Left cardiac atrium (tissue), 4 donors: ENCODE measurements at regions not wholly inside any gene's neighbourhood (a gene's known extent, or its start where the extent isn't known, plus 50 kb on each side); places are given as distances from the start of the nearest gene placed in this dataset.
"Not testable (repeated sequence)": the region's sequence is repeated elsewhere in the genome, so short reads cannot be mapped to it uniquely, and the experiment has no call there.

Experiments
- ATAC-seq, 2 donors: fragments of 200-7000 bp; cut with Tn5 transposase; one replicate each; pipeline ENCODE4 v1.9.1; 2020; ENCODE audit warnings: mild to moderate bottlenecking in 2 of 2, moderate library complexity in 2 of 2
- DNase-seq: peaks from one replicate; pipeline ENCODE4 v3.0.0-alpha.2; 2020
- intact Hi-C, 2 donors: fragments of 100-400 bp; cut with DNase I; formaldehyde crosslinking; loops; one replicate each; pipeline versions ENCODE4 v1.14.1 to v1.15.1; 2022 to 2023
- donor health status: DM: no; HTN: yes; CAD: no.
- donor health status: DM: no; HTN: yes; CAD: no; lungs with severe emphysema.
- donor health status: DM: yes; HTN: yes; CAD: no.
- donor health status: Dilated cardiomyopathy.

DNA sequence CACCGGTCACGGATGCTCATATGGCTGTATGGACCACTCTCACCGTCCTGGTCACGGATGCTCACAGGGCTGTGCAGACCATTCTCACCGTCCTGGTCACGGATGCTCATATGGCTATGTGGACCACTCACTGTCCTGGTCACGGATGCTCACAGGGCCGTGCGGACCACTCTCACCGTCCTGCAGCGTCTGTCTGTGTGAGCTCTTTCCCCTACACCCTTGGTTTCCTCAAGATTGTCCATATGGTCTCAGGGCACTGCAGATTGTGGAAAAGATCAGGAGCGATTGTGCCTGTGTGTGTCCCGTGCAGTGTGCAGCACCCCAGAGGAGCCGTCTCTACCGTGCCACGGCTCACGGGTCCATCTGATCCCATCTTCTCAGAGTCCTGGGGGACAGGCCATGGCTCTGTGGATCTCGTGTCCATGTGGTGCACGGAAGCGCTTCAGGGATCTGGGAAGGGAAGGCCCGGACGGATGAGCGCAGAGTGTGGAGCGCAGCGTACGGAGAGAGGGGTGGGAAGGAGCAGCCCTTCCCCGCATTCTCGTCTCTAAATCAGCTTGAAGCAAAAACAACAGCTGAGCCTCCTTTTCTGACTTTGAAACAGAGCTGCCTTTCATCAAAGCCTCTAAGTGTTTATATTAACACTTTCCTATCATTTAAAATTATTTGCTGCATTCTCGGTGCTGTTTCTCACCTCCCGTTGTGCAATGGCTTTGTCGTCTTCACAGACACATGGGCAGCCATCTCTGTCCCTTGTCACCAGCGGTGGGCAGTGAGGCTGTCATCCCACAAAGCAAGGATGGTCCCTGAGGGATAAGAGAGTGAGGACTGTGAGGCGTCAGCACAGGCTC lies 208.0 kb downstream of the BANP start:
- not testable (repeated sequence) for DNase-seq, ATAC-seq

DNA sequence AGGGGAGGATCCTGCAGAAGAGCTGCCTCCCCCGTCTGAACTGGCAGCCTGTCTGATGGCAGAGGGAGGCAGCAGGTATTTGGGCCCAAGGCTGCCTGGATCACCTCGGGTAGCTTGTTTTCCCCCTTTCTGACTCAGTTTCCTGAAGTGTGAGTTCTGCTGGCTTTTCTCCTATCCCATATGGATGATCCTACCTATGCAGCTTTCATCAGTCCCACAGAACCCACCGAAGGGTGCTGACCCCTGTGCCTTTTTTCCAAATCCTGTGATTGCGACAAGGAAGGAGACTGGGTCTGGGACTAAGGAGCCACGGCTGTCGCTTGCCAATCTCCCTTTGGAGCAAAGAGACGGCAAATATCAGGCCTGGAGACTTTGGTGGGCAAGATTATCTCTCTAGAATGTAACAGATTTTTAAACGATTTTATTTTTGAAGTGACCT lies 208.7 kb downstream of the BANP start:
- DNase-seq = not testable (repeated sequence)

More for the DNA sequence above, 208.0 kb downstream of the BANP start:
- intact Hi-C loops = not testable (repeated sequence)

DNA sequence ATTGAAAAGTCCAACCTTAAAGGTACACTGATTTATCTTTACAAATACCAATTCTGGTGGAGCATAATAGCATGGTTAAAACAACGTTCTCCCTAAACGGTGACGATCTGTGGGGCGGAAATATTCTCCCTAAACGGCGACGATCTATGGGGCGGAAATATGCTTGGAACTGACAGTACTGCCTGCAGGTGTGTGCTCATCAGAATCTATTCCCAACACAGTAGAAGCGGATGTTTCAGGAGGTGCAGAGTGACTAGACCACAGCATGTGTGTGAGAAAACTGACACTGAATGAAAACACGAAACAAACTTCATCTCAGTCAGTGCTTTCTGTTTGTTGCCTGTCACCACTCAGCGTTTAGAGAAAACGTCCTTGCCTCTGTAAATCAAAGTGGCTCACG lies 210.0 kb downstream of the BANP start:
- DNase-seq, ATAC-seq, intact Hi-C loops: not testable (repeated sequence)

More for the DNA sequence above, 208.7 kb downstream of the BANP start:
- ATAC-seq, intact Hi-C loops: not testable (repeated sequence)

DNA sequence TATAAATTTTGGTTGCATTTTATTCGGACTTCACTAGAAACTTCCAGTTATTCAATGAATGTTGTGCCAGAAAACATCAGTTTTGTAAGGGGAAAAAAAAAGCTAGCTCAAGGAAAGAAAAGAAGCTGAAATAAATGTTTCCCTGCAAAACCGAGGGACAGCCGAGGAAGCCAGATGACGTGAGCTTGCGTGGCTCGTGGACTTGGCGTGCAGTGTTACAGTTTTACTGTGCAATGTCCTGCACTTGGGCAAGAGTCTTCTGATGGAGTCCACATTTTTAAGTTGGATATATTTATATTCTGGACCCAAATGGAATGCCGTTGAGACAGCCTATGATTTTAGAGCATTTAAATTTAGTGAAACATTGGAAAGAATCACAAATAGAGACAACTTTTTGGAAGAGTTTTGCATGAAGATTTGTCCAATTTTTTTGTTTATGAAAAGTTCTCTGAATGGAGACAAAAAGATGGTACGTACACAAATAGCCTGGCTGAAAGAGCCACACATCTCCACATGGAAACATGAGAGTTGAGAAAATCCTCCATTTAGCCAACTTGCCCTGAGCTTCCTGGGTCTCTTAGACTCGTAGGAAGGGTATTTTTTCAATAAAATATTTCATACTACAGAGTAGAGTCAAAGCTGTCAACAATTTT lies 210.5 kb downstream of the BANP start:
- DNase-seq, intact Hi-C loops: not testable (repeated sequence)
- peak in 1 of 2 donors; percentile 40 for ATAC-seq

DNA sequence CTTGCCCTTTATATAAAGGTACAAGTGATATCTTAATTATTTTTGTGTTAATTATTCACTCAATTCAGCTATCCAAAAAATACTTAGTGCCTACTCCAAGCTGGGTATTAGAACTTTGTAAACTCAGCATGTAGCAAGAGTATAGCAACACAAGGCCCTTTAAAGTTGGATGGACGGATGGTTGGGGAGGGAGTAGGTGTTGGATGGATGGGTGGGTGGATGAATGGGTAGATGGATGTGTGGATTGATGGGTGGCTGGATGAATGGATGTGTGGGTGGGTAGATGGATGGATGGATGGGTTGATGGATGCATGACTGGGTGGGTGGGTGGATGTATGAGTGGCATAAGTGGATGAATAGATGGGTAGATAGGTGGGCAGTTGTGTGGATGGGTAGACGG lies 211.5 kb downstream of the BANP start:
- ATAC-seq, intact Hi-C loops, DNase-seq: not testable (repeated sequence)

DNA sequence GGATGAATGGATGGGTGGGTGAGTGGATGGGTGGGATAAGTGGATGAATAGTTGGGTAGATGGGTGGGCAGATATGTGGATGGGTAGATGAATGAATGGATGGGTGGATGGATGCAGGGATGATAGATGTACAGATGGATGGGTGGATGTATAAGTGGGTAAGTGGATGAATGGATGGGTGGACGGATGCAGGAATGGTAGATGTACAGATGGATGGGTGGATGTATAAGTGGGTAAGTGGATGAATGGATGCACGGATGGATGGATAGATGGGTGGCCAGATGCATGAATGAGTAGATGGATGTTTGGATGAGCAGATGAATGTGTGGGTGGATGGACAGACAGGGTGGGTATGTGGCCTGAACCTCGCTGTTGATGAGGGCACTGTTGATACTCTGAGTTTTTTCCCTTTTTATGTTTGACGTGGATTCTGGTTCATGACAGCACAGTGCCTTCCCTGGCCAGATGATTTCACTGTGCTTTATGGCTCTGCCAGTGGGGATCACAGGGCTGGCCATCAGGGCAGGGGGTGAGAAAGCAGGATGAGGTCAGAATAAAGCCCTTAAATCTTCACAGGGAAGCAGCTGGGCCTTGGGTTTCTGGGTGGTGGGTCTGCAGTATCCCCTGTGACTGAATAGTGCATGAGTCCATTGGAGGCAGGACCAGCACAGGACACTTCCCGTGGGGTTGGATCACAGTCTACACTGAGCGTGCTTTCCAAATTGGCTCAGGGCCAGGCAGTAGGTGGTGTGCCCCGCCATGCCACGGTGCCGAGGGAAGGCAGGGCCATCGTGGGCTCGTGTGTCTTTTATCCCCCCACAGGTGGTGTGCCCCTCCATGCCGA lies 213.2 kb downstream of the BANP start:
- not testable (repeated sequence) for DNase-seq, ATAC-seq

DNA sequence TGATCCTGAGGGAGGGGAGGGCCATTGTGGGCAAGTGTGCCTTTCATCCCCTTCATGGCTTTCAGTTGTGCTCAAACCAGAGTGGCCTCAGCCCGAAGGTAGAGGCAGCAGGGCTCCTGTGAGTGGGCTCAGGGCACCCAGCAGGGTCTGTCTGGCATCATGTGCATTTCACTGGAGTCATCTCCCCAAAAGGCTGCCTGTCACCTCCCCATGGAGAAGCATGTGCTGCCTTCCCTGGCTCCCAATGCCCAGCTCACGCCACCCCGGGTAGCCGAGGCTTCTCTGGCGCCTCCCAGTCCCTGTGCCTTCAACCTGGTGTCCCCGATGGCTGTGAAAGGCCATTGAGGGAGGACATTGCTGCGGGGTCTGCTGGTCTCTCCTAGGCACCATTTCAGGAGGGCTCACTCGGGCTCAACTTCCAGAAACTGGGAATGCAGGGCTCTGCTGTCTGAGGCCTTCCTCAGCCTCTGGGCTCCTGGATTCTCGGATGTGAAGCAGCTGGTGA lies 213.9 kb downstream of the BANP start:
- DNase-seq, ATAC-seq, intact Hi-C loops: not testable (repeated sequence)

More for the DNA sequence above, 213.2 kb downstream of the BANP start:
- intact Hi-C loops = not testable (repeated sequence)

DNA sequence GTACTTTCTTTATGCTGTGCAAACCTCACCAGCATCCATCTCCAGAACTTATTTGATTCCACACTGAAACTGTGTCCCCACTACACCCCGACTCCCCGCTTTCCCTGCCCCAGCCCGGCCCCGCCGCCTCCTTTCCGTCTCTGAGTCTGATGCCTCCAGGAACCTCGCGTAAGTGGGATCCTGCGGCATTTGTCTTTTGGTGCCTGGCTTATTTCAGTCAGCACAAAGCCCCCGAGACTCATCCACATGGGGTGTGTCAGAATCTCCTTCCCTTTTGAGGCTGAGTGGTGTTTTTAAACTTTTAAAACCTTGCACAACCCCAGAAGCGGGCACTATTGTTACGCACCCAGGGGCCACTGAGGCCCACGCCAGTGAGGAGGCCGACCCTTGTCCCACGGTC lies 214.4 kb downstream of the BANP start:
- ATAC-seq = peak in 1 of 2 donors; percentile 17
- DNase-seq, intact Hi-C loops: not testable (repeated sequence)

DNA sequence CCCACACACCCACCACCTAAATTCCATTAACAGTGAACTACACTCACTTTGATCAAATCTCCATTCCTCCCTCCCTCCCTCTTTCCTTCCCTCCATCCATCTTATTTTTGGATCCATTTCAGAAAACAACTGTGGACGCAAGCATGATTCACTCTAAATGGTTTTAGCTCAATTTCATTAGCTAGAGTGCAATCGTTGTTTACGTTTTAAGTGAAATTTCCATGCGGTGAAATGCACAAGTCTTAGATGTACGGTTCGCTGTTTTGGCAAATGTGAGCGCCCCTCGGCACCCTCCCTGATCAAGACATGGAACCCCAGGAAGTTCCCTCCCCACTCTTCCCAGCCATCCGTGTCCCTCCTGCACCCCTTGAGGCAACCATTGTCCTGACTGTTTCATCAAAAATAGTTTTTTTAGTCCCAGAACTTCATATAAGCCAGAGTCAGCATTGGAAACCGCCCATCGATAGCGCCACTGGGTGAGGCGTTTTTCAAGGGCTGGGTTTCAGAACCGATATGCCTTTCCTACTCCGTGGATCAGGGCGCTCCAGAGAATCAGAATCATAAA lies 215.1 kb downstream of the BANP start:
- peak in 1 of 2 donors; percentile 64 for ATAC-seq
- DNase-seq, intact Hi-C loops: not testable (repeated sequence)

DNA sequence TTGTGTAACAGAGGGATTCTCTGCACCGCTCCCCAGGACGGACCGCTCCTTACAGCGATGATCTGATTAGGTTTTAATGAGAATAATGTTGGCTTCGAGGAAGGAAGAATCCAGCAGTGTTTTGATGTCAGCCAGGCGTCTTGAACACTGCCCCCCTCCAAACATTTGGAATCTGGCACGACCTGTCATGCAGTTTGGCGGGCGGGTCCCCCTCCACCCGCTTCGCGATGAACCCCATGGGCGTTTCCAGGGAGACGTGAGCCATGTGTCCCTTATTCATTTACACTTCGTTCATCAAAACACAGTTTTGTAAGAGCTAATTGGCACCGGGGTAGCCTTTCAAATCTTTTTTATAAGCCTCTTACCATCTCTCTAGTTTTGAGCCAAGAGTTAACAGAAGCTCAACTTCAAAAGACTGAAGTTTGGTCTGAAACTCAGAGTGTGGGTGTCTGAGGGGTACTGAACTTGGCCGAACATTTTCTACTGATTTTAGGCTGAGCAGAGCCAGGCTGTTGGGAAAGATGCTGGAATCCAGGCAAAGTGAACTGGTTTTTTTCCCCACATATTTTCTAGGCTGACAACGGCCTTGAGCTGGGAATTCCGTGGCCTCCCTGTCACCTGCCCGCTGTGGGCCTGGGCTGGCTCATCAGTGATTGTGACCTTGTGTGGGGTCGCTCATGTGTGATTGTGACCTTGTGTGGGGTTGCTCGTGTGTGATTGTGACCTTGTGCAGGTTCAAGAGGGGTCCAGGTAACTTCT lies 214.8 kb upstream of the ZNF469 start:
- intact Hi-C loops, DNase-seq, ATAC-seq: not testable (repeated sequence)

DNA sequence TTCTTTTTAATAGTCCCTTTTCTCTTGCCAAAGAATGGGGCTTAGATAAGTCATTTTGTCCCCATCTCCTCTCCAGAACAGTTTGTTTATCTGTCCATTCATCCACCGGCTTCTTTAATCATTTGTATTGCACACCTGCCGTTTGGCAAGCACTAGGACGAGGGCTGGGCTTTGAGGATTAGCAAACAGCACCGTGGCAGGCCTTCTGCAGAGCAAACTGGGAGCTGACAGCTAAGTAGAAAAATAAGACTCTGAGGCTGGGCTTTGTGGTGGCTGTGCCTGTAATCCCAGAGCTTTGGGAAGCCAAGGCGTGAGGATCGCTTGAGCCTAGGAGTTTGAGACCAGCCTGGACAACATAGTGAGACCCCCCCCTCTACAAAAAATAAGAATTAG lies 214.2 kb upstream of the ZNF469 start:
- DNase-seq, ATAC-seq, intact Hi-C loops: not testable (repeated sequence)

DNA sequence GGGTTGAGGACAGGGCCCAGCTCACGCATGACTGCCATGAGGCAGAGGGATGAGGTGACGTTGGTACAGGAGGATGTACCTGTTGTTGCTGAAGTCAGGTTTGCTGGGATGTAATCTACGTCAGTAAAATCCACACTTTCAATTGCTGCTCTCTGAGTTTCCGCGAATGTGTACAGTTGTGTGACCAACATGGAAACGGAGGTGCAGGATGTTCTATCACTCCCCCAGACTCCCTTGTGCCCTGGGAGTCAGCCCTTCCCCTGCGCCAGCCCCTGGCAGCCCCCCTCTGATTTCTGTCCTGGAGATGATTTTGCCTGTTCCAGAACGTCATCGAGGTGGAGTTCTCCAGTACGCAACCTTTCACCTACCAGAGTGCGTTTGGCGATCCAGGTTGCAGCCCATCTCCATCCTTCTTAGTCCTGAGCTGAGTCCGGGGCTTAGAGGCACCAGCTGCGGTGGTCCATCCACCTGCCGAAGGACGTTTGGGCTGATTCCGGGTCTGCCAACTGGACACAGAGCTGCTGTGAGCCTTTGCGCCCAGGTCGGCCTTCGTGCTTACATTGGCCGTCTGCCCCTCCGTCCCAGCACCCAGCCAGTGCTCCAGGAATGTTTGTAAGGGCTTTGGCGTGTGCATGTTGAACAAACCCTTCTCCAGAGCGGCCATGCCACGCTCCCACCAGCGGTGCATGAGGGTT lies 213.5 kb upstream of the ZNF469 start:
- ATAC-seq, intact Hi-C loops, DNase-seq: not testable (repeated sequence)

DNA sequence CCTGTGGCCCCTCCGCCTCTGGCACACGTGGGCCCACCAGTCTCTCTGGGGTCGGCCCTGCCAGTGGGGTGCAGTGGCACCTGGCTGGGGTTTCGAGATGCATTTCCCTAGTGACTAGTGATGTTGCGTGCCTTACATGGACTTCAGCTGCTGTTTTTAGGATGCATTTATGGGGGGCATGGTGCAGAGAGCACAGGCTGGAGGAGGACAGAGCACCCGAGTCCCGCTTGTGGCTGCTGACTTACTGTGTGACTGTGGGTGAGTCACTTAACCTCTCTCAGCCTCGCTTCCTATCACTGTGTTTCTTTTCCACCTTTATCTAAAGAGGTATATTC lies 213.0 kb upstream of the ZNF469 start:
- ATAC-seq, DNase-seq, intact Hi-C loops: not testable (repeated sequence)

DNA sequence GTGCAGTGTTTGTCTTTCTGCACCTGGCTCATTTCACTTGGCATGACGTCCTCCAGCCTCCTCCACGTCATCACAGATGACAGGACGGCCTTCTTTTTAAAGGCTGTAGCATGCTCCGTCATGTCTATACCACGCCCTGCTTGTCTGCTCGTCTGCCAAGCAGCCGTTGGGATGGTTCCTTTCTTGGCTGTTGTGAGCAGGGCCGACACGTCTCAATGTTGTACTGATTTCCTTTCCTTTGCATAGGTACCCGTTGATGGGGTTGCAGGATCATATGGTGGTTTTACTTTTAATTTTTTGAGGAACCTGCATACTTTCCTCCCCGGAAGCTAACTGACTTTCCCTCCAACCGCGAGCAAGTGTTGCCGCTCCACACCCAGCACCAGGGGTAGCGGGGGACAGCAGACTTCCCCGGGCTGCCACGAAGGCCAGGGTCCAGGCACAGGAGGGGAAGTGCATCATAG lies 212.2 kb upstream of the ZNF469 start:
- intact Hi-C loops = no loop called here
- DNase-seq (no peak), ATAC-seq (no peak)

DNA sequence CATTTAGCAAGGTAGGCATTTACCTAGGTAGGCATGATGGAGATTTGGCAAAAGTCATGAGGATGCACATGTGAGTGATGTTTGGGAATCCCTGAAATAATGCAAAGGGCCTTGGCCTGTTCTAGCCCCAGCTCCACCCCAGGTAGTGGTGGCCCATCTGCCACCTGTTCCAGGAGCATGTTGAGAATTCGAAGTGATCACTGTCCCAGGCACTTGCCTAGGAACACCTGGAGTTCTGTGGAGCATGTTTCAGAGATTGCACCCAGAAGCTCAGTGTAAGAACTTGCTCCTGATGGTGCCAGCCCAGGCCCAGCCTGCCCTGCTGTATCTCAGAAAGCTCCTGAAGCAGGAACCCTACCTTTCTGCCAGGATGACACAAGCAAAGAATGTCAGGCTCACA lies 211.6 kb upstream of the ZNF469 start:
- DNase-seq, ATAC-seq, intact Hi-C loops: not testable (repeated sequence)

DNA sequence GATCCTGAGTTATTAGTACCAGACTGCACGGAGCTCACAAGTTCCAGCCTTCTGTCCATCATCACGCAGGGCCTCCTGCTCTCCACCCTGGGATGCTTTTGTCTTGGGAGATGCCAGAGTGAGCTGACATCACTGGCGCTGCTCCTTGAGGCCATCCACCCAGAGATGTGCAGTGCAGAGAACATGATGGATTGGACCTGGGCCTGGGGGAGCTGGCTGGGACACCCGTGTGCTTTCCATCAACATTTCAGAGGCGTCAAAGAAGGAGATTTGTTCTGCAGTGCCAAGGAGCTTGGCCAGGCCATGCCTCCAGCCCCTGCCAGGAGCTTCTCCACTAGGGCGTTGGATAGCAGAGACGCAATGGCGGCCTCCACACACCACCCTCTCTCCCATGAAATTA lies 206.6 kb upstream of the ZNF469 start:
- DNase-seq, intact Hi-C loops: not testable (repeated sequence)
- peak; percentile 27 to 55 for ATAC-seq

DNA sequence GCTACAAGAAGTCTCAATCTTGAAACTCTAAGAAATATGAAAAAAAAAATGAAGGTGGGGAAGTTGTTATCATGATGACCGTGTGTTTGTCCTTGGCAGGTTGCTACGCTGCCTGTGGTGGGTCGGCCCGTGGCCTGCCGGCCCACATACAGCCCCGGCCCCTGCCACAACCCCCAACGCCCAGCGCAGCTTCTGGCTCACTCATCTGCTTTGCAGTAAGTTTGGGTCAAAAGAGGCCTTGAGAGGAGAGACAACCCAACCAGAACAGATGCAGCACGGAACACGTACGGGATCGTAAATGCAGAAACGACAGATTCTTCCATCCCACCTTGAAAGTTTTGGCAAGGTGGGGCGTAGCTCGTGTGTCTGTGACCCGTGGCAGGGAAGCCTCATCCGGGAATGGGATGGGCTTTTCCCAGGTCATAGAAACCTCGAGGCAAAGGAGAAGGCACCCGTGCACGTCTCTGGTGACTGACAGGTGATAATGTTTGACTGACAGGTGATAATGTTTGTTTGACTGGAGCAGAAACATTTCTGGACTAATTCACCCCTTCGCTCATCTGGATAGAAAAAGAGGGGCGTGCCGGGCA lies 206.1 kb upstream of the ZNF469 start:
- ATAC-seq, DNase-seq, intact Hi-C loops: not testable (repeated sequence)
